ENCODE measurements at regions not wholly inside any gene's neighbourhood (a gene's known extent, or its start where the extent isn't known, plus 50 kb on each side); places are given as distances from the start of the nearest gene placed in this dataset.
"Not testable (repeated sequence)": the region's sequence is repeated elsewhere in the genome, so short reads cannot be mapped to it uniquely, and the experiment has no call there.

DNA sequence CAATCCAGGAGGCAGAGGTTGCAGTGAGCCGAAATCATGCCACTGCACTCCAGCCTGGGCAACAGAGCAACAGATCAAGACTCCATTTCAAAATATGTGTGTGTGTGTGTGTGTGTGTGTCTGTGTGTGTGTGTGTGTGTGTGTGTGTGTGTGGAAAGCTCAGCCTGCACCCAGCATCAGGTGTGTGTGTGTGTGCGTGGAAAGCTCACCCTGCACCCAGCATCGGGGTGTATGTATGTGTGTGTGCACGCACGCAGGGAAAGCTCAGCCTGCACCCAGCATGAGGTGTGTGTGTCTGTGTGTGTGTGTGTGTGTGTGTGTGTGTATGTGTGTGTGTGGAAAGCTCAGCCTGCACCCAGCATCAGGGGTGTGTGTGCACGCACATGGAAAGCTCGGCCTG lies 193.8 kb downstream of the MN1 start:
- not testable (repeated sequence) for TF ChIP-seq EZH2 (IDR thresholded peaks at IDR 0.05; ENCODE audit: borderline replicate concordance, low read length); CTCF (IDR thresholded peaks at IDR 0.05; ENCODE audit: low read length)

Measured in OCI-LY1 (cell line).